Transverse colon (tissue), 4 donors: ENCODE measurements at regions not wholly inside any gene's neighbourhood (a gene's known extent, or its start where the extent isn't known, plus 50 kb on each side); places are given as distances from the start of the nearest gene placed in this dataset.
"Not testable (repeated sequence)": the region's sequence is repeated elsewhere in the genome, so short reads cannot be mapped to it uniquely, and the experiment has no call there.

Experiments
- CTCF ChIP-seq, 5 experiments: fragments of 200-600 bp in 3 of 5; fragments of 450-650 bp in 2 of 5; sonication (generic) in 3 of 5; IDR thresholded peaks; 1 replicate in 2 of 5; 2 replicates in 3 of 5; pipeline ENCODE4 v1.5.1; 2016 to 2017; ENCODE audit warnings: antibody characterized with exemption in 5 of 5, inconsistent platforms in 3 of 5, mild to moderate bottlenecking in 2 of 5, moderate library complexity in 1 of 5
- EP300 ChIP-seq: sonication (generic); formaldehyde crosslinking; IDR thresholded peaks from one replicate; pipeline ENCODE4 v1.6.1; 2017; ENCODE audit warnings: antibody characterized with exemption, low read depth
- POLR2AphosphoS5 ChIP-seq, 3 donors: sonication (generic); formaldehyde crosslinking; IDR thresholded peaks; one replicate each; pipeline ENCODE4 v1.6.1; 2016; ENCODE audit warnings: antibody characterized with exemption in 3 of 3

- TF ChIP-seq CTCF (IDR thresholded peaks at IDR 0.05); EP300; POLR2AphosphoS5 (IDR thresholded peaks at IDR 0.05): not testable (repeated sequence)
Measured at GRCh38 chr21:5055996-5056962, 5465.1 kb upstream of the TPTE start.
